ENCODE measurements at regions not wholly inside any gene's neighbourhood (a gene's known extent, or its start where the extent isn't known, plus 50 kb on each side); places are given as distances from the start of the nearest gene placed in this dataset.

DNA sequence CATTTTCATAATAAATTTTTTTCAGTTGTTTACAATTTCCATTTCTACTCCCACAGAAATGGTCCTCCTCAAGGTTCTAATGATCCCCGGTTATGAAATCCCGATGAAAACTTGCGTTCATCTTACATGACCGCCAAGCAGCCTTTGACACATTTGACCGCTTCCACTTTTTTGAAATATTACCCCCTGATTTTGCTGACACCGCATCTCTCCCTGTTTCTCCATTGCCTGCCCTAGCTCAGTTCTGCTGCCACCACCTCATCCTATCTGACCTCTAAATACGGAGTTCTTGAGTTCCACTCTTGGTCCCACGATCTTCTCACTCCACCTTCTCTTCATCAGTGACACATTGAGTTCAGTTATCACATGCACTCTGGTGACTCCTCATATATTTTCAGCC is 74.1 kb downstream of the SLC35B3 start:
- H3K27me3 ChIP-seq = no peaks in the 10 kb centered on the region
- DNase-seq = no peak
- H3K36me3 ChIP-seq = no peaks in the 10 kb centered on the region
- intact Hi-C loops (cut with DNase I; ENCODE audit: low total_unique reads) = no loop called here
- H3K4me3 ChIP-seq = no peak overlapping the region
- H3K27ac ChIP-seq = no peak overlapping the region
- no peak for ATAC-seq
- in situ Hi-C loops (cut with MboI; ENCODE audit: low sequenced_read_pairs in 4 of 4) = no loop called here
- H3K4me1 ChIP-seq = no peaks in the 10 kb centered on the region
- no peak for TF ChIP-seq POLR2A (IDR thresholded peaks at IDR 0.05)
- TF ChIP-seq, protein P1, sequence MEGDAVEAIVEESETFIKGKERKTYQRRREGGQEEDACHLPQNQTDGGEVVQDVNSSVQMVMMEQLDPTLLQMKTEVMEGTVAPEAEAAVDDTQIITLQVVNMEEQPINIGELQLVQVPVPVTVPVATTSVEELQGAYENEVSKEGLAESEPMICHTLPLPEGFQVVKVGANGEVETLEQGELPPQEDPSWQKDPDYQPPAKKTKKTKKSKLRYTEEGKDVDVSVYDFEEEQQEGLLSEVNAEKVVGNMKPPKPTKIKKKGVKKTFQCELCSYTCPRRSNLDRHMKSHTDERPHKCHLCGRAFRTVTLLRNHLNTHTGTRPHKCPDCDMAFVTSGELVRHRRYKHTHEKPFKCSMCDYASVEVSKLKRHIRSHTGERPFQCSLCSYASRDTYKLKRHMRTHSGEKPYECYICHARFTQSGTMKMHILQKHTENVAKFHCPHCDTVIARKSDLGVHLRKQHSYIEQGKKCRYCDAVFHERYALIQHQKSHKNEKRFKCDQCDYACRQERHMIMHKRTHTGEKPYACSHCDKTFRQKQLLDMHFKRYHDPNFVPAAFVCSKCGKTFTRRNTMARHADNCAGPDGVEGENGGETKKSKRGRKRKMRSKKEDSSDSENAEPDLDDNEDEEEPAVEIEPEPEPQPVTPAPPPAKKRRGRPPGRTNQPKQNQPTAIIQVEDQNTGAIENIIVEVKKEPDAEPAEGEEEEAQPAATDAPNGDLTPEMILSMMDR (IDR thresholded peaks at IDR 0.05 in 4 of 5, conservative IDR thresholded peaks at IDR 0.05 in 1 of 5) = no peak
- H3K9me3 ChIP-seq = no peaks in the 10 kb centered on the region

DNA sequence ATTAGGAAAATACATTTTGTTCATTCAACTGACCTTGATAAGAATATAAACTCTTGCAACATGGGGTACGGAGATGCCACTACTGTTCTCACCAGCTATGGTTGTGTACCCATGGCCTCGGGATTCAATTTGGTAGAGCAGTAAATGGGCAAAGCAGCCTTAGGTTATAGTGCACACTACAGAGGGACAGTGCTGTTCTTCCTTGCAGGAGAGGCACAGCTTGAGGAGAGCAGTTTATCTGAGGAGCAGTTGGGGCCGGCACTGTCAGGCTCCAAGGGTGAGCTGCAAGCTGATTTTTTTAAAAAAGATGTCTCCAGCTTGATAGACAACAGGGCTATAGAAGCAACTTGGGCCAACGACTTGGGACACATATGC is 82.4 kb downstream of the SLC35B3 start:
- Histone ChIP-seq H3K4me3 (no peak overlapping the region), H3K4me1 (no peaks in the 10 kb centered on the region), H3K27ac (no peak overlapping the region), H3K9me3 (no peaks in the 10 kb centered on the region), H3K36me3 (no peaks in the 10 kb centered on the region), H3K27me3 (no peaks in the 10 kb centered on the region)
- ATAC-seq (no peak), DNase-seq (no peak)
- intact Hi-C loops (cut with DNase I; ENCODE audit: low total_unique reads) (no loop called here), in situ Hi-C loops (cut with MboI; ENCODE audit: low sequenced_read_pairs in 4 of 4) (no loop called here)
- TF ChIP-seq POLR2A (IDR thresholded peaks at IDR 0.05) = no peak
- TF ChIP-seq, protein P1 (IDR thresholded peaks at IDR 0.05 in 4 of 5, conservative IDR thresholded peaks at IDR 0.05 in 1 of 5) = no peak

DNA sequence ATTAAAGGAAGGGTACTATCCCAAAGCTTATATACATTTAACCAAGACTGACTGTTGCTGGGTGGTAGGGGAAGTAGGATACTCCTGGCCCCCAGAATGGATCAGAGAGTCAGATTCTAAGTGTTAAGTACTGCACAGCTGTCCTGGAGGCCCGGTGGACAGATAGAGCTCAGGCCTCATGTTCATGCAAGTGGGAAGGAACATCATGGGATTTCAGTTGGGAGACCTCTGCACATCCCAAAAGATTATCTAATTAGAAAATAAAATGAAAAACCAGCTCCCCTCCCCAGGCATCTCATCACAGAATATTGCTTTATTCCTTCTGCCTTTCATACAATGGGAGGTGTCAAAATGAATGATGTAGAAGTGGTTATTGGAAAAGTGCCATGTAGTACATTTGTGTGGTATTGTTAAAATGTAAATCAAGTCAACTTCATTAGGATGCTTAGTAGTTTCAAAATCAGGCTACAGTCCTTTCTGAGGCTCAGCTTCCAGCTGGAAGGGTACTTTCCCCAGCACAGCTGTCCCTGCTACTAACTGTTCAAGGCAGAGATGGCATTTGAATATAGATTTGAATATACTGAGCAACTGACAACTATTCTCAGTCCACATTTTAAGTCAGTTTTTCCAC is 82.9 kb downstream of the SLC35B3 start:
- no peaks in the 10 kb centered on the region for H3K4me1 ChIP-seq
- intact Hi-C loops (cut with DNase I; ENCODE audit: low total_unique reads) (no loop called here), in situ Hi-C loops (cut with MboI; ENCODE audit: low sequenced_read_pairs in 4 of 4) (no loop called here)
- H3K27ac ChIP-seq = no peak overlapping the region
- H3K36me3 ChIP-seq = no peaks in the 10 kb centered on the region
- H3K4me3 ChIP-seq = no peak overlapping the region
- ATAC-seq = no peak
- H3K9me3 ChIP-seq = no peaks in the 10 kb centered on the region
- TF ChIP-seq, protein P1 (IDR thresholded peaks at IDR 0.05 in 4 of 5, conservative IDR thresholded peaks at IDR 0.05 in 1 of 5) = no peak
- no peak for TF ChIP-seq POLR2A (IDR thresholded peaks at IDR 0.05)
- H3K27me3 ChIP-seq = no peaks in the 10 kb centered on the region
- no peak for DNase-seq

DNA sequence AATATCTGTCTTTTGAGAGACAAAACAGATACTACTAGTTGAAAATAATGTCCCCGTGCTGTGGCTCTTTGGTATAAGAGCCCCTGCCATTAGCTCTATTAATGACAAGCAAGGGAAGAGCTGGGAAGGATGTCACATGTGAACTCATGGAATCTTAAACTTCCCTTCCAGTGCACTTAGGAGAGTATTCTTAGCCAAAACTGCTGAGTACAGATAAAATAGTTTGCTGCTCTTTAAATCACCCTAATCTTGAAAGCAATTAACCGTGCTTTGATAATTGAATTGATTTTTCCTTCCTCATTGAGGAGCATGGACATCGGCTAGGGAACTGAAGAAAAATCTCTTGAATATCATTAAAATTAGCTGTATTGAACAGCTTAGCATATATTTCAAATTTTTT is 91.7 kb downstream of the SLC35B3 start:
- H3K27ac ChIP-seq = no peak overlapping the region
- ATAC-seq (no peak), DNase-seq (no peak)
- no peaks in the 10 kb centered on the region for H3K4me1 ChIP-seq
- H3K4me3 ChIP-seq = no peak overlapping the region
- in situ Hi-C loops (cut with MboI; ENCODE audit: low sequenced_read_pairs in 4 of 4) = no loop called here
- TF ChIP-seq, protein P1 (IDR thresholded peaks at IDR 0.05 in 4 of 5, conservative IDR thresholded peaks at IDR 0.05 in 1 of 5) = no peak
- no peak for TF ChIP-seq POLR2A (IDR thresholded peaks at IDR 0.05)
- no peaks in the 10 kb centered on the region for H3K36me3 ChIP-seq
- intact Hi-C loops (cut with DNase I; ENCODE audit: low total_unique reads) = no loop called here
- H3K9me3 ChIP-seq = no peaks in the 10 kb centered on the region
- H3K27me3 ChIP-seq = no peaks in the 10 kb centered on the region

DNA sequence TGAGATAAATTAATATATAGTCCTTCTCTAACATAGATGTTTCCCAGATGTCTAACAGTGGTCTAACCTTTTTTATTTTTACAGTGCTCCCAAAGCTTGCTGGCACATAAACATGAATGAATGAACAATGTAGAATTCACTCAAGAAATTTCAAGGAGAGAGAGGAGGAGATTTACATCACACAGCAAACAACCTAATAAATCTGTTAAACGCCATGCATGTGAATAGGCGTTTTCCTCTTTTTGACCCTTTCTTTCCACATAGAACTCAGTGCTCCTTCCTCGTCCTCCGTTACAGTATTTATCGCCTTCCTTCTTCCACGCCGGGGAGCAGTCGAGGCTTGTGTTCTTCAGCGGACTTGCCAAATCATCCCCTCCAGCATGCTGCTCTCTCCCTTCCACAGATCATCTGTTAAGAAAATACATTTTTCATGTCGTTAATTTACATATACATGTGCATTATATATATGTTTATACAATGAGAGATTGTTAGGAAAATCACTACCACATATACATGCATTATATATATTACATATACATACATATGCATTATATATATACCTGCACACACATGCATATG is 93.0 kb downstream of the SLC35B3 start:
- DNase-seq = no peak
- H3K36me3 ChIP-seq = no peaks in the 10 kb centered on the region
- intact Hi-C loops (cut with DNase I; ENCODE audit: low total_unique reads) (no loop called here), in situ Hi-C loops (cut with MboI; ENCODE audit: low sequenced_read_pairs in 4 of 4) (no loop called here)
- no peak overlapping the region for H3K4me3 ChIP-seq
- no peak overlapping the region for H3K27ac ChIP-seq
- no peaks in the 10 kb centered on the region for H3K4me1 ChIP-seq
- no peak for ATAC-seq
- H3K9me3 ChIP-seq = no peaks in the 10 kb centered on the region
- no peak for TF ChIP-seq POLR2A (IDR thresholded peaks at IDR 0.05)
- TF ChIP-seq, protein P1 (IDR thresholded peaks at IDR 0.05 in 4 of 5, conservative IDR thresholded peaks at IDR 0.05 in 1 of 5) = no peak
- no peaks in the 10 kb centered on the region for H3K27me3 ChIP-seq
